ENCODE measurements at regions not wholly inside any gene's neighbourhood (a gene's known extent, or its start where the extent isn't known, plus 50 kb on each side); places are given as distances from the start of the nearest gene placed in this dataset.

DNA sequence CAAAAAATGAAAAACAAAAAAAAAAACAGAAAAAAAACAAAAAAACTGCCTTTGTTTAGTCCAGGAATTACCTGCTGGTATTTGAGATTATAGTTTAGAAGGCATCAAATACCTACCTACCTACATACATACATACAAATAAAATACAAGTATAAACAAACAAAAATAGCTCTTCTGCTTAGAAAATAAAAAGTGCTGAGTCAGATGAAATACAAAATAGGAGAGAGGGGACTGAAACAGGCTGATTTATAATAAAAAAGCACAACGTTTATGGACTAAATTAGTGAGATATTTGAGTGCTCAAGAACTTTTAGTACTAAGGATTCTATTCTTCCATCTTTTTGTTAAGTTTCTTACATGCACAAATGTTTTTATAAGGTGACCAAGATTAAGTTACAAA lies 980.8 kb downstream of the PLA2G4A start:
- no peaks in the 10 kb centered on the region for H3K36me3 Mint-ChIP-seq (ENCODE audit: insufficient read depth)
- H3K27ac Mint-ChIP-seq: no peak overlapping the region
- no peak for DNase-seq (ENCODE audit: low spot score, unreplicated experiment)
- peaks cover 3% of the 10 kb centered on the region for H3K9me3 Mint-ChIP-seq (ENCODE audit: low read depth)
- no peaks in the 10 kb centered on the region for H3K27me3 Mint-ChIP-seq
- no peaks in the 10 kb centered on the region for H3K4me1 Mint-ChIP-seq (ENCODE audit: low read depth)
- no peak for TF ChIP-seq CTCF (IDR thresholded peaks at IDR 0.05; ENCODE audit: unreplicated experiment)
- no peak overlapping the region for H3K4me3 Mint-ChIP-seq (ENCODE audit: low read depth)

- no peaks in the 10 kb centered on the region for H3K27me3 Mint-ChIP-seq
- H3K9me3 Mint-ChIP-seq (ENCODE audit: low read depth): peaks cover 3% of the 10 kb centered on the region
- no peaks in the 10 kb centered on the region for H3K4me1 Mint-ChIP-seq (ENCODE audit: low read depth)
- no peak overlapping the region for H3K4me3 Mint-ChIP-seq (ENCODE audit: low read depth)
- no peak for DNase-seq (ENCODE audit: low spot score, unreplicated experiment)
- no peak overlapping the region for H3K27ac Mint-ChIP-seq
- no peak for TF ChIP-seq CTCF (IDR thresholded peaks at IDR 0.05; ENCODE audit: unreplicated experiment)
- no peaks in the 10 kb centered on the region for H3K36me3 Mint-ChIP-seq (ENCODE audit: insufficient read depth)
These were observed 987.9 kb downstream of the PLA2G4A start for GRCh38 chr1:187816646-187817045.

DNA sequence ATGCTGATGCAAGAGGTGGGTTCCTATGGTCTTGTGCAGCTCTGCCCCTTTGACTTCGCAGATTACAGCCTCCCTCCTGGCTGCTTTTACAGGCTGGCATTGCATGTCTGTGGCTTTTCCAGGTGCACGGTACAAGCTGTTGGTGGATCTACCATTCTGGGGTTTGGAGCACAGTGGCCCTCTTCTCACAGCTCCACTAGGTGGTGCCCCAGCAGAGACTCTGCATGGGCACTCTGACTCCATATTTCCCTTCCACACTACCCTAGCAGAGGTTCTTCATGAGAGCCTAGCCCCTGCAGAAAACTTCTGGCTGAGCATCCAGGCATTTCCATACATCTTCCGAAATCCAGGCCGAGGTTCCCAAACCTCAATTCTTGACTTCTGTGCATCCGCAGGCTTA lies 989.0 kb downstream of the PLA2G4A start:
- H3K9me3 Mint-ChIP-seq (ENCODE audit: low read depth): peaks cover 12% of the 10 kb centered on the region
- no peak overlapping the region for H3K4me3 Mint-ChIP-seq (ENCODE audit: low read depth)
- no peaks in the 10 kb centered on the region for H3K4me1 Mint-ChIP-seq (ENCODE audit: low read depth)
- TF ChIP-seq CTCF (IDR thresholded peaks at IDR 0.05; ENCODE audit: unreplicated experiment): no peak
- H3K36me3 Mint-ChIP-seq (ENCODE audit: insufficient read depth): peaks cover 2% of the 10 kb centered on the region
- H3K27ac Mint-ChIP-seq: no peak overlapping the region
- H3K27me3 Mint-ChIP-seq: no peaks in the 10 kb centered on the region
- DNase-seq (ENCODE audit: low spot score, unreplicated experiment): no peak

GRCh38 chr1:187819086-187819485 lies 990.3 kb downstream of the PLA2G4A start:
- Mint-ChIP-seq H3K9me3 (ENCODE audit: low read depth) (peaks cover 15% of the 10 kb centered on the region), H3K27me3 (no peaks in the 10 kb centered on the region), H3K27ac (no peak overlapping the region), H3K4me3 (ENCODE audit: low read depth) (no peak overlapping the region), H3K36me3 (ENCODE audit: insufficient read depth) (peaks cover 2% of the 10 kb centered on the region), H3K4me1 (ENCODE audit: low read depth) (no peaks in the 10 kb centered on the region)
- TF ChIP-seq CTCF (IDR thresholded peaks at IDR 0.05; ENCODE audit: unreplicated experiment): no peak
- DNase-seq (ENCODE audit: low spot score, unreplicated experiment): no peak

- Mint-ChIP-seq H3K27me3 (no peaks in the 10 kb centered on the region), H3K9me3 (ENCODE audit: low read depth) (peaks cover 7% of the 10 kb centered on the region), H3K27ac (no peak overlapping the region), H3K4me1 (ENCODE audit: low read depth) (peaks cover 11% of the 10 kb centered on the region), H3K36me3 (ENCODE audit: insufficient read depth) (no peaks in the 10 kb centered on the region), H3K4me3 (ENCODE audit: low read depth) (no peak overlapping the region)
- TF ChIP-seq CTCF (IDR thresholded peaks at IDR 0.05; ENCODE audit: unreplicated experiment): no peak
- no peak for DNase-seq (ENCODE audit: low spot score, unreplicated experiment)
These were observed 1007.8 kb downstream of the PLA2G4A start for GRCh38 chr1:187836557-187836956.

Data from progenitor cell of endocrine pancreas (in vitro differentiated cells).